WTC11 (cell line): ENCODE measurements at regions not wholly inside any gene's neighbourhood (a gene's known extent, or its start where the extent isn't known, plus 50 kb on each side); places are given as distances from the start of the nearest gene placed in this dataset.

ENCODE experiments used
- ATAC-seq: fragments of 200-7000 bp; cut with Tn5 transposase; 2 replicates; pipeline ENCODE4 v1.10.0; 2021; ENCODE audit warnings: mild to moderate bottlenecking, moderate library complexity
- CTCF ChIA-PET: fragments of 300-600 bp; sonication (Branson Sonifier 250); formaldehyde crosslinking; loops from one replicate; lab custom pipeline; 2021; ENCODE audit warnings: antibody characterized with exemption; lab: Charles Lee
- POLR2A ChIA-PET: fragments of 350-600 bp; sonication (Branson Sonifier 250); formaldehyde crosslinking; loops from one replicate; lab custom pipeline; 2021; ENCODE audit warnings: antibody characterized with exemption; lab: Charles Lee
- DNase-seq: peaks from one replicate; pipeline ENCODE4 v3.0.0; 2021; ENCODE audit warnings: low spot score
- H3K27ac Mint-ChIP-seq: 2 replicates; pipeline ENCODE4 v1.8.0; 2021; ENCODE audit warnings: mixed read lengths
- H3K27me3 Mint-ChIP-seq: 2 replicates; pipeline ENCODE4 v1.8.0; 2021; ENCODE audit warnings: low read depth, mild to moderate bottlenecking, moderate library complexity, mixed read lengths
- H3K36me3 Mint-ChIP-seq: 2 replicates; pipeline ENCODE4 v1.8.0; 2021; ENCODE audit warnings: mixed read lengths
- H3K4me1 Mint-ChIP-seq: 2 replicates; pipeline ENCODE4 v1.8.0; 2022; ENCODE audit warnings: mixed read lengths
- H3K4me3 Mint-ChIP-seq: 2 replicates; pipeline ENCODE4 v1.8.0; 2021; ENCODE audit warnings: mild to moderate bottlenecking, moderate library complexity, mixed read lengths
- H3K9me3 Mint-ChIP-seq: 2 replicates; pipeline ENCODE4 v1.8.0; 2021; ENCODE audit warnings: mixed read lengths
- AFF4 ChIP-seq: sonication (generic); formaldehyde crosslinking; IDR thresholded peaks from 2 replicates; pipeline ENCODE4 v1.8.1; 2023; ENCODE audit warnings: mild to moderate bottlenecking, missing genetic modification reagents, borderline replicate concordance
- ATF3 ChIP-seq: sonication (generic); formaldehyde crosslinking; conservative IDR thresholded peaks from 2 replicates; pipeline ENCODE4 v1.8.1; 2022; ENCODE audit warnings: mild to moderate bottlenecking, missing genetic modification reagents
- CREB1 ChIP-seq: sonication (generic); formaldehyde crosslinking; IDR thresholded peaks from 2 replicates; pipeline ENCODE4 v1.8.0; 2023; ENCODE audit warnings: mild to moderate bottlenecking, missing genetic modification reagents
- E2F1 ChIP-seq: sonication (generic); formaldehyde crosslinking; IDR thresholded peaks from 2 replicates; pipeline ENCODE4 v1.8.0; 2022; ENCODE audit warnings: mild to moderate bottlenecking, missing genetic modification reagents
- EMX1 ChIP-seq: fragments of 250-450 bp; sonication (Bioruptor Pico); IDR thresholded peaks from 2 replicates; pipeline ENCODE4 v1.8.0; 2021; ENCODE audit warnings: mild to moderate bottlenecking
- FOXJ3 ChIP-seq: sonication (generic); formaldehyde crosslinking; IDR thresholded peaks from 2 replicates; pipeline ENCODE4 v1.9.0; 2021; ENCODE audit warnings: missing genetic modification reagents, mild to moderate bottlenecking, borderline replicate concordance
- IRF1 ChIP-seq: sonication (generic); formaldehyde crosslinking; IDR thresholded peaks from 2 replicates; pipeline ENCODE4 v1.8.0; 2023; ENCODE audit warnings: missing genetic modification reagents
- MAX ChIP-seq: sonication (generic); formaldehyde crosslinking; IDR thresholded peaks from 2 replicates; pipeline ENCODE4 v1.8.0; 2022; ENCODE audit warnings: mild to moderate bottlenecking, missing genetic modification reagents
- MLX ChIP-seq: sonication (generic); formaldehyde crosslinking; IDR thresholded peaks from 2 replicates; pipeline ENCODE4 v1.8.1; 2023; ENCODE audit warnings: mild to moderate bottlenecking, missing genetic modification reagents, moderate library complexity
- MYBL2 ChIP-seq: sonication (generic); formaldehyde crosslinking; IDR thresholded peaks from 2 replicates; pipeline ENCODE4 v1.8.1; 2023; ENCODE audit warnings: mild to moderate bottlenecking, moderate library complexity, missing genetic modification reagents
- NFATC4 ChIP-seq: fragments of 250-450 bp; sonication (Bioruptor Pico); IDR thresholded peaks from 2 replicates; pipeline ENCODE4 v1.9.0; 2021; ENCODE audit warnings: mild to moderate bottlenecking
- NFE2L1 ChIP-seq: sonication (generic); formaldehyde crosslinking; IDR thresholded peaks from 2 replicates; pipeline ENCODE4 v1.8.1; 2023; ENCODE audit warnings: missing genetic modification reagents
- NFYB ChIP-seq: sonication (generic); formaldehyde crosslinking; conservative IDR thresholded peaks from 2 replicates; pipeline ENCODE4 v1.8.0; 2022; ENCODE audit warnings: low read depth, missing genetic modification reagents
- NR1H2 ChIP-seq: sonication (generic); formaldehyde crosslinking; IDR thresholded peaks from 2 replicates; pipeline ENCODE4 v1.9.0; 2021; ENCODE audit warnings: mild to moderate bottlenecking, moderate library complexity, missing genetic modification reagents
- PRRX2 ChIP-seq: fragments of 250-450 bp; sonication (Bioruptor Pico); IDR thresholded peaks from 2 replicates; pipeline ENCODE4 v1.8.0; 2021; ENCODE audit warnings: mild to moderate bottlenecking
- RELA ChIP-seq: sonication (generic); formaldehyde crosslinking; IDR thresholded peaks from 2 replicates; pipeline ENCODE4 v1.8.1; 2022; ENCODE audit warnings: missing genetic modification reagents, mild to moderate bottlenecking, borderline replicate concordance
- SOX15 ChIP-seq: fragments of 250-450 bp; sonication (Bioruptor Pico); IDR thresholded peaks from 2 replicates; pipeline ENCODE4 v1.9.0; 2021; ENCODE audit warnings: mild to moderate bottlenecking
- TCF7 ChIP-seq: sonication (generic); formaldehyde crosslinking; IDR thresholded peaks from 2 replicates; pipeline ENCODE4 v1.8.0; 2022; ENCODE audit warnings: mild to moderate bottlenecking, low read depth, missing genetic modification reagents, moderate library complexity
- TP53 ChIP-seq: sonication (generic); formaldehyde crosslinking; IDR thresholded peaks from 2 replicates; pipeline ENCODE4 v1.8.1; 2023; ENCODE audit warnings: mild to moderate bottlenecking, missing genetic modification reagents
- ZBTB21 ChIP-seq: sonication (generic); formaldehyde crosslinking; IDR thresholded peaks from 2 replicates; pipeline ENCODE4 v1.8.1; 2023; ENCODE audit warnings: mild to moderate bottlenecking, missing genetic modification reagents, borderline replicate concordance
- ZNF263 ChIP-seq: sonication (generic); formaldehyde crosslinking; IDR thresholded peaks from 2 replicates; pipeline ENCODE4 v1.8.1; 2022; ENCODE audit warnings: low read depth, mild to moderate bottlenecking, moderate library complexity, missing genetic modification reagents
- ZNF317 ChIP-seq: sonication (generic); formaldehyde crosslinking; IDR thresholded peaks from 2 replicates; pipeline ENCODE4 v1.8.1; 2023; ENCODE audit warnings: low read depth, mild to moderate bottlenecking, moderate library complexity, missing genetic modification reagents, borderline replicate concordance
- ZNF396 ChIP-seq: fragments of 250-450 bp; sonication (Bioruptor Pico); IDR thresholded peaks from 2 replicates; pipeline ENCODE4 v1.8.0; 2021; ENCODE audit warnings: mild to moderate bottlenecking, moderate library complexity, borderline replicate concordance

GRCh38 chr4:177759729-177760128 is 317.5 kb upstream of the AGA start:
- H3K4me3 Mint-ChIP-seq = no peak overlapping the region
- TF ChIP-seq IRF1 (CRISPR knock-in tag) (no peak), ZNF396 (CRISPR knock-in tag) (no peak), FOXJ3 (CRISPR knock-in tag) (no peak), NR1H2 (CRISPR knock-in tag) (no peak), MLX (no peak), NFATC4 (CRISPR knock-in tag) (no peak)
- DNase-seq = no peak
- no peaks in the 10 kb centered on the region for H3K36me3 Mint-ChIP-seq
- CTCF ChIA-PET = interaction anchor here (0.9 kb wide), 1 partner anchor 12 kb away, joined by 3 read pairs; no protein-coding TSS in a partner anchor
- no peak for ATAC-seq
- POLR2A ChIA-PET = no interaction called here
- H3K27ac Mint-ChIP-seq = no peak overlapping the region
- H3K27me3 Mint-ChIP-seq = no peaks in the 10 kb centered on the region
- peaks cover 7% of the 10 kb centered on the region for H3K4me1 Mint-ChIP-seq
- H3K9me3 Mint-ChIP-seq = no peaks in the 10 kb centered on the region

- DNase-seq (no peak), ATAC-seq (no peak)
- no peaks in the 10 kb centered on the region for H3K36me3 Mint-ChIP-seq
- peaks cover 7% of the 10 kb centered on the region for H3K4me1 Mint-ChIP-seq
- peaks cover 10% of the 10 kb centered on the region; the same call in 1 of the 2 replicates for H3K9me3 Mint-ChIP-seq
- CTCF ChIA-PET = no interaction called here
- no peak overlapping the region for H3K27ac Mint-ChIP-seq
- TF ChIP-seq TCF7 (CRISPR knock-in tag) (no peak), MLX (no peak), ZNF263 (no peak), ZNF317 (no peak), NFYB (no peak), EMX1 (CRISPR knock-in tag) (no peak), MAX (CRISPR knock-in tag) (no peak), RELA (CRISPR knock-in tag) (no peak), PRRX2 (no peak), TP53 (CRISPR knock-in tag) (no peak), ZBTB21 (CRISPR knock-in tag) (no peak), MYBL2 (CRISPR knock-in tag) (no peak), NFE2L1 (CRISPR knock-in tag) (no peak), SOX15 (CRISPR knock-in tag) (no peak), FOXJ3 (CRISPR knock-in tag) (no peak), CREB1 (CRISPR knock-in tag) (no peak), ATF3 (no peak), E2F1 (CRISPR knock-in tag) (no peak), AFF4 (CRISPR knock-in tag) (no peak)
- TF ChIP-seq, all 79 proteins: peak for 0
- POLR2A ChIA-PET = no interaction called here
- no peak overlapping the region for H3K4me3 Mint-ChIP-seq
- H3K27me3 Mint-ChIP-seq = no peaks in the 10 kb centered on the region
These were observed 319.5 kb upstream of the AGA start for GRCh38 chr4:177761692-177762091.
